Activated CD4-positive, alpha-beta memory T cell treated with anti-CD3 and anti-CD28 coated beads, Interleukin-2, amount 10 ng/mL, durations not matched to agents 7 days and 5 days (primary cell): ENCODE measurements at regions not wholly inside any gene's neighbourhood (a gene's known extent, or its start where the extent isn't known, plus 50 kb on each side); places are given as distances from the start of the nearest gene placed in this dataset.

ENCODE experiments used
- CTCF ChIA-PET: fragments of 350-600 bp; sonication (Branson Sonifier 250); formaldehyde crosslinking; loops from one replicate; lab custom pipeline; 2021; ENCODE audit warnings: antibody characterized with exemption, inconsistent platforms; lab: Charles Lee
- POLR2A ChIA-PET: fragments of 350-600 bp; sonication (Branson Sonifier 250); formaldehyde crosslinking; loops from one replicate; lab custom pipeline; 2021; ENCODE audit warnings: antibody characterized with exemption; lab: Charles Lee
- DNase-seq: peaks from one replicate; pipeline ENCODE4 v3.0.0-alpha.2; 2020
- H3K27ac Mint-ChIP-seq: one replicate; pipeline ENCODE4 v1.8.0; 2021; ENCODE audit warnings: mild to moderate bottlenecking, mixed read lengths
- H3K27me3 Mint-ChIP-seq: one replicate; pipeline ENCODE4 v1.8.0; 2021; ENCODE audit warnings: mixed read lengths
- H3K36me3 Mint-ChIP-seq: one replicate; pipeline ENCODE4 v1.8.0; 2021; ENCODE audit warnings: low read depth, mixed read lengths
- H3K4me1 Mint-ChIP-seq: one replicate; pipeline ENCODE4 v1.8.0; 2021; ENCODE audit warnings: mixed read lengths
- H3K4me3 Mint-ChIP-seq: one replicate; pipeline ENCODE4 v1.8.0; 2021; ENCODE audit warnings: mild to moderate bottlenecking, mixed read lengths
- H3K9me3 Mint-ChIP-seq: one replicate; pipeline ENCODE4 v1.8.0; 2021; ENCODE audit warnings: mixed read lengths

DNA sequence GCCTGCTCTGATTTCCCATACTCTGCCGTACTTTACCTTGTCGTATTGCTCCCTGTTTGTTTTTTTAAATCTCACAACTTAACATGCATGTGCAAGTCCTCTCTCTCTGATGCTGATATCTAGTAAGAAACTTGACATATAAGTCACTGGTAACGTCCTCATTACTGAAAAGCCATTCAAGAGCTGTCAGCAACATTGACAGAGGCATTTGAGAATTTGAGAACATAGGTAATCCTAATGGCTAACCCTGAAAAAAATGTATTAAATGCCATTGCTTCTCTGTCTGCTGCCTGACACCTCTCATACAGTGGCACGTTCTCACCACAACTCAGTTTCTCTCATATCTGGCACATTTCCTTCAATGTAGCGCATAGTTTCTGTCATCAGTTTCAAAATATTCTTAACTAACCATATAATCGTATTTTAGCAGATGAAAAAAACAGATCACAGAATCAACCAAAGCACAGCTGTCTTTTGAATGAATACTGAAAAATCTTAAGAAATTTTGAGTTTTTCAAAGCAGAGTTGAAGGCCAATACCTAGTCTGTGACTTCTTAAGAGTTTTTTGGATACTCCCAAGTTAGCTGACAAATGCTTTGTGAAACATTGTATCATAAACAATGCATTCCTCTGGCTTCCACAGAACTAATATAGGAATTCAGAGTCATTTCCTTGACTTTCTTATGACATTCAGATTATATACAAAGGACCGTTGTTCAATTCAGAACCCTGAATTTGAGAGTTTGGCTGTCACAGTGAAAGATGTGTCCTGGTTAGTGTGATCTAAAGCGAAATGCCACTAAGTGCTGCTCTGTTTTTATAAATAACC, 996.4 kb downstream of the C4orf33 start:
- Mint-ChIP-seq H3K4me1 (no peaks in the 10 kb centered on the region), H3K9me3 (no peaks in the 10 kb centered on the region), H3K36me3 (no peaks in the 10 kb centered on the region), H3K4me3 (no peak overlapping the region), H3K27me3 (no peaks in the 10 kb centered on the region), H3K27ac (no peak overlapping the region)
- DNase-seq: no peak
- POLR2A ChIA-PET: no interaction called here
- CTCF ChIA-PET: no interaction called here

DNA sequence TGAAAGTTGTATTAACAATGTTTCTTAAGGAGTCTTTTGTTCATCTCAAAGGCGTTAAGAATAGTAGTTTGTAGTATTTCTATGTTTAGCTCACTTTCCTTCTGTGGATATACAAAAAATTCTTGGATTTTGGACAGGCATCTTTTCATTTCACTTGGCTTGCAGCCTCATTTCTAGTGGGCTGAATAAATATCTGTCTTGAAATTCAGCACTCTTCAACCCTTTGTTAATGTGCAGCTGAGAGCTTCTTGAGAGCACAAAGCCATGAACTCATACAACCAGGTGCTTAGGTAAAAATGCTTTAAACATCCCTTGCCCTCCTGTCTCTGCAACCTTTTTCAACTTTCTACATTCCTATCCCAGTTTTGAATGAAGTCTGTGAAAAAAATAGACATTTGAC, 1003.2 kb downstream of the C4orf33 start:
- no peak overlapping the region for H3K27ac Mint-ChIP-seq
- DNase-seq: no peak
- H3K9me3 Mint-ChIP-seq: no peaks in the 10 kb centered on the region
- no peaks in the 10 kb centered on the region for H3K36me3 Mint-ChIP-seq
- CTCF ChIA-PET: no interaction called here
- no peaks in the 10 kb centered on the region for H3K4me1 Mint-ChIP-seq
- no peak overlapping the region for H3K4me3 Mint-ChIP-seq
- no peaks in the 10 kb centered on the region for H3K27me3 Mint-ChIP-seq
- POLR2A ChIA-PET: no interaction called here

DNA sequence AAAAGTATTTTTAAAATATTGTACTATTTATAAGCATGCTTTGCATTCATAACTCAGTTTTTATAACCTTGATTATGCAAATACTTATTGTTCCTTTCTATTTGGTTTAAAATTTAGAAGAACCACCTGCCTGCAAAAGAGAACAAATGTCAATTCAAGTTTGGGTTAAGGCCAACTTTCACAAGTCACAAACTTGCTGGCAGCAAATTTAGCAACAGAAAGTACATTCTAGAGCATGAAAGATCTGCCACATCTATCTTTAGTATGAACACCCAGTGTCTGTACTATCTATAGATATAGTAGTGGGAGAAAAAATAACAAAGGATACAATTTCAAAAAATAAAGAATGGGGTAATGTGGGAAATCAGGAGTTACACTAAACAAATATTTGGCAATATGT, 1014.2 kb downstream of the C4orf33 start:
- Mint-ChIP-seq H3K36me3 (no peaks in the 10 kb centered on the region), H3K27ac (no peak overlapping the region), H3K27me3 (no peaks in the 10 kb centered on the region), H3K9me3 (peaks cover 7% of the 10 kb centered on the region), H3K4me1 (no peaks in the 10 kb centered on the region), H3K4me3 (no peak overlapping the region)
- ChIA-PET CTCF (no interaction called here), POLR2A (no interaction called here)
- no peak for DNase-seq

DNA sequence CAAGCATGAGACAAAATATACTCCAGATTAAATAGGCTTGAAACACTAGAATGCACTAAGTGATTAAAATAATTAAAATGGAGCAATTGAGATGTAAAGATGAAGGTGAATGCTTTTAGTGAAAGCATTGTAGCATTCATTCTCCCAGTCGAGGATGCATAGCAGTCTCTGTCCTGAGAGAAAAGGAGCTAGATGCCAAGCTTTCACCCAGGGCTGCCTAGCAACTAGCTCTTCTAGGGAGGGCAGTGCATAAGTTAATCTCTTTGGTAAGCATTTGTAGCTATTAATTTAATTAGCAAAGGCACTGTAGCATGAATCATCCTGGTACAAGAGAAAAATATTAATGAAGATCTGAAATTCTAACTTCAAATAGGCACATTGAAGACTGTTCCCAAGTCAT, 1014.8 kb downstream of the C4orf33 start:
- H3K9me3 Mint-ChIP-seq: peaks cover 7% of the 10 kb centered on the region
- no peaks in the 10 kb centered on the region for H3K36me3 Mint-ChIP-seq
- no peaks in the 10 kb centered on the region for H3K27me3 Mint-ChIP-seq
- H3K27ac Mint-ChIP-seq: no peak overlapping the region
- POLR2A ChIA-PET: no interaction called here
- no peak for DNase-seq
- CTCF ChIA-PET: no interaction called here
- H3K4me3 Mint-ChIP-seq: no peak overlapping the region
- no peaks in the 10 kb centered on the region for H3K4me1 Mint-ChIP-seq

DNA sequence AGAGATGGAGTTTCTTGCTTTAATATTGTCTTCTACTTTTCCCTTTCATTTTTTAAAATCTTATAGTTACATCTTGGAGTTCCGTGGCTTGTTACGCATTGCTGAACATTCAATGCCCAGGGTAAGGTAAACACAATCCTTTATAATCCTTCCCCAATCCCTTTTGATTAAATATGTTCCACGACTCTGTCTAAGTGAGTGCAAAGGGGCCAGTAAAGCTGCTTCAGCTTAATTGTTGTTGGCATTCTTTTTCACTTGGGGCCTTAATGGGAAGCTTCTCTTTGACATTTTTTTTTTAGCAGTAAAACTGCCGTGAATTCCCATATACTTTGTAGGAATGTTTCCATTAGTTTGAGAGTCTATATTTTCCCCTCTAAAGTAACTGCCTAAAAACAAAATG, 1028.1 kb downstream of the C4orf33 start:
- ChIA-PET CTCF (no interaction called here), POLR2A (no interaction called here)
- Mint-ChIP-seq H3K27me3 (no peaks in the 10 kb centered on the region), H3K36me3 (no peaks in the 10 kb centered on the region), H3K4me3 (no peak overlapping the region), H3K4me1 (no peaks in the 10 kb centered on the region), H3K9me3 (no peaks in the 10 kb centered on the region), H3K27ac (no peak overlapping the region)
- DNase-seq: no peak

- H3K27ac Mint-ChIP-seq: no peak overlapping the region
- no peak for DNase-seq
- ChIA-PET CTCF (interaction anchor here (0.6 kb wide), 1 partner anchor 463 kb away, joined by 3 read pairs; no protein-coding TSS in a partner anchor), POLR2A (no interaction called here)
- H3K4me3 Mint-ChIP-seq: no peak overlapping the region
- peaks cover 5% of the 10 kb centered on the region for H3K9me3 Mint-ChIP-seq
- H3K27me3 Mint-ChIP-seq: no peaks in the 10 kb centered on the region
- no peaks in the 10 kb centered on the region for H3K36me3 Mint-ChIP-seq
- no peaks in the 10 kb centered on the region for H3K4me1 Mint-ChIP-seq
These were observed 1029.5 kb downstream of the C4orf33 start for GRCh38 chr4:130125467-130125866.

- POLR2A ChIA-PET: no interaction called here
- H3K9me3 Mint-ChIP-seq: peaks cover 7% of the 10 kb centered on the region
- H3K4me1 Mint-ChIP-seq: no peaks in the 10 kb centered on the region
- H3K36me3 Mint-ChIP-seq: no peaks in the 10 kb centered on the region
- no peak overlapping the region for H3K27ac Mint-ChIP-seq
- H3K4me3 Mint-ChIP-seq: no peak overlapping the region
- H3K27me3 Mint-ChIP-seq: no peaks in the 10 kb centered on the region
- CTCF ChIA-PET: no interaction called here
- no peak for DNase-seq
These were observed 1031.3 kb downstream of the C4orf33 start for GRCh38 chr4:130127297-130127696.

DNA sequence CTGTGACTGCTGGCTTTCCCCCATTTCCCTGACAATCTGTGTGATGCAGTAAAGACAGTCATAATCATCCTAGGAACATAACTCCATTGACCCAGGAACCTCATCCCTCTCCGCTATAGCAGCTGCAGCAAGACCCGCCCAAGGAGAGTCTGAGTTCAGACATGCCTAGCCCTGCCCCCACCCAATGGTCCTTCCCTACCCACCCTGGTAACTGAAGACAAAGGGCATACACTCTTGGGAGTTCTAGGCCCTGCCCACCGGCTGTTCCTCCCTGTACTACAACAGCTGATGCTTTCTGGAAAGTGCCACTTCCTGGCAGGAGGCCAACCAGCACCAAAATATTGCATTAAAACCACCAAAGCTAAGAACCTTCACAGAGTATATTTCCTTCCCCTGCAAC, 1035.6 kb downstream of the C4orf33 start:
- no peak for DNase-seq
- no peaks in the 10 kb centered on the region for H3K36me3 Mint-ChIP-seq
- POLR2A ChIA-PET: no interaction called here
- H3K27me3 Mint-ChIP-seq: no peaks in the 10 kb centered on the region
- H3K9me3 Mint-ChIP-seq: peaks cover 7% of the 10 kb centered on the region
- H3K27ac Mint-ChIP-seq: no peak overlapping the region
- no peak overlapping the region for H3K4me3 Mint-ChIP-seq
- CTCF ChIA-PET: interaction anchor here (0.6 kb wide), 1 partner anchor 42 kb away, joined by 6 read pairs; no protein-coding TSS in a partner anchor
- no peaks in the 10 kb centered on the region for H3K4me1 Mint-ChIP-seq

- Mint-ChIP-seq H3K4me3 (no peak overlapping the region), H3K36me3 (no peaks in the 10 kb centered on the region), H3K9me3 (no peaks in the 10 kb centered on the region), H3K4me1 (no peaks in the 10 kb centered on the region), H3K27me3 (no peaks in the 10 kb centered on the region), H3K27ac (no peak overlapping the region)
- ChIA-PET POLR2A (no interaction called here), CTCF (no interaction called here)
- DNase-seq: no peak
These were observed 1045.7 kb downstream of the C4orf33 start for GRCh38 chr4:130141651-130142050.

GRCh38 chr4:130143656-130144055, 1047.7 kb downstream of the C4orf33 start:
- no peak for DNase-seq
- Mint-ChIP-seq H3K27me3 (no peaks in the 10 kb centered on the region), H3K27ac (no peak overlapping the region), H3K4me1 (no peaks in the 10 kb centered on the region), H3K36me3 (no peaks in the 10 kb centered on the region), H3K9me3 (no peaks in the 10 kb centered on the region), H3K4me3 (no peak overlapping the region)
- CTCF ChIA-PET: no interaction called here
- POLR2A ChIA-PET: no interaction called here

- Mint-ChIP-seq H3K27ac (no peak overlapping the region), H3K27me3 (no peaks in the 10 kb centered on the region), H3K36me3 (no peaks in the 10 kb centered on the region), H3K9me3 (no peaks in the 10 kb centered on the region), H3K4me3 (no peak overlapping the region), H3K4me1 (no peaks in the 10 kb centered on the region)
- CTCF ChIA-PET: no interaction called here
- DNase-seq: no peak
- POLR2A ChIA-PET: no interaction called here
These were observed 1050.8 kb downstream of the C4orf33 start for GRCh38 chr4:130146773-130147172.

- no peak overlapping the region for H3K27ac Mint-ChIP-seq
These were observed 1051.7 kb downstream of the C4orf33 start for GRCh38 chr4:130147641-130148040.

DNA sequence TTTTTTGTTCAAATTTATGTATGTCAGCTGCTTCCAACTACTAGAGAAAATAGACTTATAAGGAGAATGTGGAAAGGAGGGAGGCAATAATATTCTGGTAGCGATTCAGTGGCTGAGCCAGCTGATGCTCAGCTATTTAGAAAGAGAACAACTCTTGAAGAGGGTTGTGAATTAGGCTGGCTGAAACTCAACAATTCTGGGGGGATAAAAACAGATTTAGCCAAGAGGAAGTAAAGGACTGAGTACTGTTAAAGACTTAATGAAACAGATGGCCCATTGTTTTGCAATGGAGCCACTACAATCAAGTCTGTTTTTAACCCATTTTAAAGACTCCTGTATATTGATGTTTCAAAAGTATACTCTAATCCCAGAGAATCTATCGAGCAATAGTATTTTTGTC, 1058.9 kb downstream of the C4orf33 start:
- Mint-ChIP-seq H3K36me3 (no peaks in the 10 kb centered on the region), H3K4me1 (no peaks in the 10 kb centered on the region), H3K27ac (no peak overlapping the region), H3K27me3 (no peaks in the 10 kb centered on the region), H3K4me3 (no peak overlapping the region), H3K9me3 (peaks cover 8% of the 10 kb centered on the region)
- ChIA-PET CTCF (no interaction called here), POLR2A (no interaction called here)
- no peak for DNase-seq

More at GRCh38 chr4:130147641-130148040, 1051.7 kb downstream of the C4orf33 start:
- Mint-ChIP-seq H3K9me3 (no peaks in the 10 kb centered on the region), H3K27me3 (no peaks in the 10 kb centered on the region), H3K4me3 (no peak overlapping the region), H3K36me3 (no peaks in the 10 kb centered on the region), H3K4me1 (no peaks in the 10 kb centered on the region)
- POLR2A ChIA-PET: no interaction called here
- CTCF ChIA-PET: no interaction called here
- no peak for DNase-seq

- DNase-seq: no peak
- H3K9me3 Mint-ChIP-seq: peaks cover 2% of the 10 kb centered on the region
- H3K4me3 Mint-ChIP-seq: no peak overlapping the region
- ChIA-PET CTCF (no interaction called here), POLR2A (no interaction called here)
- H3K4me1 Mint-ChIP-seq: no peaks in the 10 kb centered on the region
- no peaks in the 10 kb centered on the region for H3K27me3 Mint-ChIP-seq
- no peaks in the 10 kb centered on the region for H3K36me3 Mint-ChIP-seq
- no peak overlapping the region for H3K27ac Mint-ChIP-seq
These were observed 1067.7 kb downstream of the C4orf33 start for GRCh38 chr4:130163701-130164100.
